ENCODE measurements at regions not wholly inside any gene's neighbourhood (a gene's known extent, or its start where the extent isn't known, plus 50 kb on each side); places are given as distances from the start of the nearest gene placed in this dataset.

DNA sequence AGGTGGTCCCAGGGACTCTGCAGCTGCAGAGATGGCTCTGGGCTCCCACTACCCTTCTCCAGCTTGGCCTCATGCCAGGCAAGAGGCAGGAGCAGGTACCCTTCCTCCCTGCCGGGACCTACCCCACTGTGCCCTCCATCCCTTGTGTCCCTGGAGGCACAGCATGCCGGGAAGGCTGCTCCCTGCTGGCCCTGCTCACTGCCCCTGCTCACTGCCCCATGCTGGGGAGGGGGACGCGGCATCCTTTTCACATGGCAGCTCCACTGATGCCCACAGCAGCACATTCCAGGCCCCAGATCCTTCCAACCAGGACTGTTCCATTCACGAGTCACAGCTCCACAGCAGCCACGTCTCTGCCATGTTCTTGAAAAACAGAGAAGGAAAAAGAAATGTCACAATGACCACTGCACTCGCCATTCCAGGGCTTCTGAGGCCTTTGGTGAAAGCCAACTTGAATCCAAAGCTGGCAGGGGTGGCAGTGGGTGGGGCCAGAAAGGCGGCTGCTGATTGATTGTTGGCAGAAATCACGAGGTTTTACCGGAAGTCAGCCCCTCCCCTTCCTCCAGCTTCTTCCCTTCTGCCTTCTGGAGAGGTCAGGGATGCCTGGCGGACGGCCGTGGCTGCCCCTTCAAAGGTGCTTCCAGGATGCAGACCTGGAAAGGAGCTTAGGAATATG is 268.0 kb downstream of the CYP26B1 start:
- 70 to 83% (median 73%) methylated on average over 12 to 13 of the region's 13 CpGs for WGBS, 4 donors
- Histone ChIP-seq H3K27me3 (no peaks in the 10 kb centered on the region), H3K4me3 (no peak overlapping the region), H3K36me3 (no peaks in the 10 kb centered on the region), H3K4me1 (peaks cover 0 to 37% (median 24%) of the 10 kb centered on the region in 12 donors), H3K27ac (no peak overlapping the region), H3K9me3 (peaks cover 0 to 4% (median 0%) of the 10 kb centered on the region in 12 donors)
- no peak for TF ChIP-seq POLR2A (IDR thresholded peaks at IDR 0.05)
- TF ChIP-seq, protein P1, sequence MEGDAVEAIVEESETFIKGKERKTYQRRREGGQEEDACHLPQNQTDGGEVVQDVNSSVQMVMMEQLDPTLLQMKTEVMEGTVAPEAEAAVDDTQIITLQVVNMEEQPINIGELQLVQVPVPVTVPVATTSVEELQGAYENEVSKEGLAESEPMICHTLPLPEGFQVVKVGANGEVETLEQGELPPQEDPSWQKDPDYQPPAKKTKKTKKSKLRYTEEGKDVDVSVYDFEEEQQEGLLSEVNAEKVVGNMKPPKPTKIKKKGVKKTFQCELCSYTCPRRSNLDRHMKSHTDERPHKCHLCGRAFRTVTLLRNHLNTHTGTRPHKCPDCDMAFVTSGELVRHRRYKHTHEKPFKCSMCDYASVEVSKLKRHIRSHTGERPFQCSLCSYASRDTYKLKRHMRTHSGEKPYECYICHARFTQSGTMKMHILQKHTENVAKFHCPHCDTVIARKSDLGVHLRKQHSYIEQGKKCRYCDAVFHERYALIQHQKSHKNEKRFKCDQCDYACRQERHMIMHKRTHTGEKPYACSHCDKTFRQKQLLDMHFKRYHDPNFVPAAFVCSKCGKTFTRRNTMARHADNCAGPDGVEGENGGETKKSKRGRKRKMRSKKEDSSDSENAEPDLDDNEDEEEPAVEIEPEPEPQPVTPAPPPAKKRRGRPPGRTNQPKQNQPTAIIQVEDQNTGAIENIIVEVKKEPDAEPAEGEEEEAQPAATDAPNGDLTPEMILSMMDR (IDR thresholded peaks at IDR 0.05) = no peak
- DNase-seq = no peak
- no peak for ATAC-seq
- intact Hi-C loops (cut with DNase I) = no loop called here

DNA sequence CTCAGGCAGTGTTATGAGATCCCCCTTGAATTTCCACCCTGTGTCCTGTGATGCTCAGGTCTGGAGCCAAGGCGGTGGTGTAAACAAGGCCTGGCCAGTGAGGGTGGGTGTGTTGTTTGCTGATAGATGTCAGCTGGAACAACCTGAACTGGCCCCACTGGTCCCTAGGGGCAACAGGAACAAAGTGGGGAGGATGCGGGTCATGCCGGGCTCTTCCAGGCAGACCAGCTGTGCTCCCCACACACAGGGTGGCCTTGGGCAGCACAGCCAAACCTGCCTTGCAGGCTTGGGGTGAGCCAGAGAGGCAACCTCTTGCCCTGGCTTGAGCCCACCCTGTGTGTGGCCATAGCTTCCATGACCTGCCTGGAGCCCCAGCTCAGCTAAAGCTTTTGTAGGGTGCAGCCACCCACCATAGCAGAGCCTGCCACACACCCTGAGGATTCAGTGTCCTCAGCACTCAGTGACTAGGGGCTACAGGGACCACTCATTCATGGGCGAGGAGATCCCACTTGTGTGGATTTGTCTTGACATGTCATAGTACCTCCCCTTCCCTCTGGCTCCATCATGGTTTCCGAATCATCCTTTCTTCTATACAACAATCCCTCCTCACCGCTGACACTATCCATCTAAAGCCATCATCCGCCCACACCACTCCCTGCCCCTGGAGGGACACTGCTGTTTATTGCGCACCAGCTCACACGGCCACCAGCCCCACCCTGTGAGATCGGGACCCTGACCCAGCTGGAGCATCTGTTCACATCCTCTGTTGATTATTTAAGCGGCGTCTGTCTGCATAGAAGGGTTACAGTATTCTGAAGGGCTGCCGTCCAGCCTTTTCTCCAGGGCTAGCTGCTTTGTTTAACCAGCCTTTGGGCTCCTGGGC is 268.8 kb downstream of the CYP26B1 start:
- intact Hi-C loops (cut with DNase I) = no loop called here
- no peak overlapping the region for H3K27ac ChIP-seq
- H3K4me1 ChIP-seq = peaks cover 0 to 32% (median 23%) of the 10 kb centered on the region in 12 donors
- WGBS, 4 donors = 79 to 86% (median 82%) methylated on average over 11 to 13 of the region's 13 CpGs
- H3K9me3 ChIP-seq = no peaks in the 10 kb centered on the region
- DNase-seq (no peak), ATAC-seq (no peak)
- no peak overlapping the region for H3K4me3 ChIP-seq
- TF ChIP-seq POLR2A (IDR thresholded peaks at IDR 0.05) = no peak
- TF ChIP-seq, protein P1 (IDR thresholded peaks at IDR 0.05) = no peak
- no peaks in the 10 kb centered on the region for H3K27me3 ChIP-seq
- no peaks in the 10 kb centered on the region for H3K36me3 ChIP-seq

GRCh38 chr2:71877636-71878035 is 270.0 kb downstream of the CYP26B1 start:
- Histone ChIP-seq H3K27ac (no peak overlapping the region), H3K4me3 (no peak overlapping the region), H3K36me3 (no peaks in the 10 kb centered on the region), H3K9me3 (no peaks in the 10 kb centered on the region), H3K4me1 (peaks cover 0 to 20% (median 12%) of the 10 kb centered on the region in 12 donors), H3K27me3 (peaks cover 0 to 4% (median 0%) of the 10 kb centered on the region in 9 donors)
- no peak for DNase-seq
- no peak for ATAC-seq
- TF ChIP-seq, protein P1 (IDR thresholded peaks at IDR 0.05) = no peak
- no peak for TF ChIP-seq POLR2A (IDR thresholded peaks at IDR 0.05)
- WGBS, 4 donors = 87 to 95% (median 90%) methylated on average over 5 of the region's 5 CpGs
- intact Hi-C loops (cut with DNase I) = no loop called here

Measured in heart left ventricle (tissue), 16 donors.